ENCODE measurements at regions not wholly inside any gene's neighbourhood (a gene's known extent, or its start where the extent isn't known, plus 50 kb on each side); places are given as distances from the start of the nearest gene placed in this dataset.

DNA sequence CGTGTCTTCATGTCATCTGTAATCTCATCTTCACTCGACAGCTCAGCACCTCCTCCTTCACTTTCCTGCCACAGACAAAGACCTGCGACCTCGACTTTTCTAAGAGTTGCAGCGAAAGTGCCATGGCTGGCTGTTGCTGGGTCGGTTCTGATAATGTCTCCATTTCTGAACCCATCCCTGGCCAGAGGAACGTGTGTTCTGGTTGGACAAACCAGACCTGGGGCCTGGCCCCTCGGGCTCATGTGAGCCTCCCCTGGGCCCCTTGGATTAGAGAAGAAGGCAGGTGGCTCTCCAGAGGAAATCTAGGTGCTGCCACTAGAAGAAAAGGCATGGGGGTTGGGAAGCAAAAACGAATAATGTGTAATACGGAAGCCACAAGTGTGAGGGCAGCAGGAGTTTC is 273.7 kb downstream of the GLRX3 start:
- no peaks in the 10 kb centered on the region for H3K79me2 ChIP-seq (ENCODE audit: insufficient read depth, low read length)
- H3K4me1 ChIP-seq (ENCODE audit: insufficient read depth, low read length, severe bottlenecking), result no peaks in the 10 kb centered on the region
- H3F3A ChIP-seq (ENCODE audit: insufficient read depth, low read length), result no peaks in the 10 kb centered on the region
- TF ChIP-seq, protein P1, sequence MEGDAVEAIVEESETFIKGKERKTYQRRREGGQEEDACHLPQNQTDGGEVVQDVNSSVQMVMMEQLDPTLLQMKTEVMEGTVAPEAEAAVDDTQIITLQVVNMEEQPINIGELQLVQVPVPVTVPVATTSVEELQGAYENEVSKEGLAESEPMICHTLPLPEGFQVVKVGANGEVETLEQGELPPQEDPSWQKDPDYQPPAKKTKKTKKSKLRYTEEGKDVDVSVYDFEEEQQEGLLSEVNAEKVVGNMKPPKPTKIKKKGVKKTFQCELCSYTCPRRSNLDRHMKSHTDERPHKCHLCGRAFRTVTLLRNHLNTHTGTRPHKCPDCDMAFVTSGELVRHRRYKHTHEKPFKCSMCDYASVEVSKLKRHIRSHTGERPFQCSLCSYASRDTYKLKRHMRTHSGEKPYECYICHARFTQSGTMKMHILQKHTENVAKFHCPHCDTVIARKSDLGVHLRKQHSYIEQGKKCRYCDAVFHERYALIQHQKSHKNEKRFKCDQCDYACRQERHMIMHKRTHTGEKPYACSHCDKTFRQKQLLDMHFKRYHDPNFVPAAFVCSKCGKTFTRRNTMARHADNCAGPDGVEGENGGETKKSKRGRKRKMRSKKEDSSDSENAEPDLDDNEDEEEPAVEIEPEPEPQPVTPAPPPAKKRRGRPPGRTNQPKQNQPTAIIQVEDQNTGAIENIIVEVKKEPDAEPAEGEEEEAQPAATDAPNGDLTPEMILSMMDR (IDR thresholded peaks at IDR 0.05; ENCODE audit: low read length), result no peak
- TF ChIP-seq EZH2 (IDR thresholded peaks at IDR 0.05; ENCODE audit: borderline replicate concordance, low read length), result no peak
- no peaks in the 10 kb centered on the region for H4K20me1 ChIP-seq (ENCODE audit: insufficient read depth, low read length)
- no peaks in the 10 kb centered on the region for H3K36me3 ChIP-seq (ENCODE audit: insufficient read depth, low read length)
- no peak overlapping the region for H2AFZ ChIP-seq (ENCODE audit: low read length)
- no peak overlapping the region for H3K4me3 ChIP-seq (ENCODE audit: low read depth, low read length, poor library complexity, severe bottlenecking)
- H3K9me3 ChIP-seq (ENCODE audit: low read length), result no peaks in the 10 kb centered on the region
- no peaks in the 10 kb centered on the region for H3K9me2 ChIP-seq (ENCODE audit: low read depth, low read length)
- no peak overlapping the region for H3K27ac ChIP-seq (ENCODE audit: low read depth, low read length, poor library complexity, severe bottlenecking)
- no peaks in the 10 kb centered on the region for H3K27me3 ChIP-seq (ENCODE audit: insufficient read depth, low read length)
- no peak overlapping the region for H3K9ac ChIP-seq (ENCODE audit: low read length)
- no peak overlapping the region for H3K4me2 ChIP-seq (ENCODE audit: low read length)

DNA sequence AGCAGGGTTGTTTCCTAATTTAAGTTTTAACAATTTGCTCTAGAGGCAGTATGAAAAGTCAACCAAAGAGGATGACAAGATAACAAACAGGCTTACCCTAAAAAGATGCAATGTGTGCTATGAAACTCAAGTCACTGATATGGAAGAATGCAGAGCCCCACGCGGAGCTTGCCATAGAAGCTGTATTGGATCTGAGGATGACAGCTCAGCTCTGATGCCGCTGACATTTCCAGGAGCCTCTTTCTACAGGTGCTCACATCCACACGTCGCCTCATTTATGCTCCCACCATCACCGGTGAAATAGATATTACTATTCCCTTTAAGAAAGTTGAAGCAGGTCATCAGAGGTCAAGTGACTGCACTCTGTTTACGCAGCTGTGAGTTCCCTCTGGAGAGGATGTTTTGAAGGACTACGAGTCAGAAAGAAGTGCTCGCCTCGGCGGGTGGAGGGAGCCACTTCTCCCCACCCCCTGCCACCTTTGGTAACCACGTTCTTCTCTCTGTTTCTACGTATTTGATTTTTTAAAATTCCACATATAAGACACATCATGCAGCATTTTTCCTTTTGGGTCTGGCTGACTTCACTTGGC is 275.4 kb downstream of the GLRX3 start:
- no peak overlapping the region for H3K9ac ChIP-seq (ENCODE audit: low read length)
- H4K20me1 ChIP-seq (ENCODE audit: insufficient read depth, low read length), result no peaks in the 10 kb centered on the region
- H3K9me3 ChIP-seq (ENCODE audit: low read length), result no peaks in the 10 kb centered on the region
- H3K4me2 ChIP-seq (ENCODE audit: low read length), result no peak overlapping the region
- H3K4me3 ChIP-seq (ENCODE audit: low read depth, low read length, poor library complexity, severe bottlenecking), result no peak overlapping the region
- TF ChIP-seq, protein P1 (IDR thresholded peaks at IDR 0.05; ENCODE audit: low read length), result no peak
- no peak for TF ChIP-seq EZH2 (IDR thresholded peaks at IDR 0.05; ENCODE audit: borderline replicate concordance, low read length)
- no peaks in the 10 kb centered on the region for H3K27me3 ChIP-seq (ENCODE audit: insufficient read depth, low read length)
- no peaks in the 10 kb centered on the region for H3K79me2 ChIP-seq (ENCODE audit: insufficient read depth, low read length)
- no peaks in the 10 kb centered on the region for H3F3A ChIP-seq (ENCODE audit: insufficient read depth, low read length)
- no peaks in the 10 kb centered on the region for H3K9me2 ChIP-seq (ENCODE audit: low read depth, low read length)
- no peaks in the 10 kb centered on the region for H3K4me1 ChIP-seq (ENCODE audit: insufficient read depth, low read length, severe bottlenecking)
- no peaks in the 10 kb centered on the region for H3K36me3 ChIP-seq (ENCODE audit: insufficient read depth, low read length)
- H2AFZ ChIP-seq (ENCODE audit: low read length), result no peak overlapping the region
- H3K27ac ChIP-seq (ENCODE audit: low read depth, low read length, poor library complexity, severe bottlenecking), result no peak overlapping the region

DNA sequence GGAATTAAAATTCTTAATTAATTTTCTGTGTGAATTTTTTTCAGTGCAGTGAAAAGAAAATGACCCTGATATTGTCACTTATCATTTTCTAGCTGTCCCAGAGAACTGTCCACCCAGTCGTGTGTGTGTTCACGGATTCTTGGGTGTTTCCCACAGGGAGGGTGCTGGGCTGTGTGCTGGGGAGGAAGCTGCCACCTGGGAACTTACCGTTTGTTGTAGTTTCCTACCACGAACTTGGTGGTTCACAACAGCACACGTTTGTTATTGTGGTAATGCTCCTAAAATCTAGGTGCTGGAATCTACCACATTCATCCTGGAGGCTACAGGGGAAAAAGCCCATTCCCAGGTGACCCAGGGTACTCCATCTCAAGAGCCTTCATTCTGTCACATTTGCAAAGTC is 276.1 kb downstream of the GLRX3 start:
- no peaks in the 10 kb centered on the region for H3K79me2 ChIP-seq (ENCODE audit: insufficient read depth, low read length)
- H3K27me3 ChIP-seq (ENCODE audit: insufficient read depth, low read length), result no peaks in the 10 kb centered on the region
- H3F3A ChIP-seq (ENCODE audit: insufficient read depth, low read length), result no peaks in the 10 kb centered on the region
- no peaks in the 10 kb centered on the region for H3K9me2 ChIP-seq (ENCODE audit: low read depth, low read length)
- no peaks in the 10 kb centered on the region for H3K36me3 ChIP-seq (ENCODE audit: insufficient read depth, low read length)
- no peak overlapping the region for H3K4me3 ChIP-seq (ENCODE audit: low read depth, low read length, poor library complexity, severe bottlenecking)
- no peak overlapping the region for H3K9ac ChIP-seq (ENCODE audit: low read length)
- H2AFZ ChIP-seq (ENCODE audit: low read length), result no peak overlapping the region
- H4K20me1 ChIP-seq (ENCODE audit: insufficient read depth, low read length), result no peaks in the 10 kb centered on the region
- no peak overlapping the region for H3K27ac ChIP-seq (ENCODE audit: low read depth, low read length, poor library complexity, severe bottlenecking)
- no peaks in the 10 kb centered on the region for H3K9me3 ChIP-seq (ENCODE audit: low read length)
- no peak for TF ChIP-seq EZH2 (IDR thresholded peaks at IDR 0.05; ENCODE audit: borderline replicate concordance, low read length)
- TF ChIP-seq, protein P1 (IDR thresholded peaks at IDR 0.05; ENCODE audit: low read length), result no peak
- H3K4me1 ChIP-seq (ENCODE audit: insufficient read depth, low read length, severe bottlenecking), result no peaks in the 10 kb centered on the region
- no peak overlapping the region for H3K4me2 ChIP-seq (ENCODE audit: low read length)
